ENCODE measurements at regions not wholly inside any gene's neighbourhood (a gene's known extent, or its start where the extent isn't known, plus 50 kb on each side); places are given as distances from the start of the nearest gene placed in this dataset.

- in situ Hi-C loops (cut with HindIII; ENCODE audit: extremely low pct_ligation_motif_present, low pct_unique_long_range_greater_than_20kb) (no loop called here), intact Hi-C loops (cut with micrococcal nuclease; ENCODE audit: unreplicated experiment) (no loop called here)
- WGBS (ENCODE audit: low lambda C conversion rate), result 25% methylated on average over 3 of the region's 3 CpGs
- no peaks in the 10 kb centered on the region for H4K20me1 ChIP-seq (ENCODE audit: insufficient read depth, low read length)
- no peaks in the 10 kb centered on the region for H3K36me3 ChIP-seq (replicated peaks in 1 of 2; ENCODE audit: control insufficient read depth in 1 of 2, insufficient read depth in 2 of 2, low read length in 2 of 2)
- DNase-seq (ENCODE audit: low spot score) (no peak), ATAC-seq (no peak), FAIRE-seq (no peak)
- no peak overlapping the region for H3K9ac ChIP-seq (ENCODE audit: insufficient read depth, low read depth, low read length)
- ChIA-PET CTCF (ENCODE audit: low intra/inter-chr PET ratio, low total read pairs) (no interaction called here), POLR2A (no interaction called here)
- TF ChIP-seq ZFAT (CRISPR knock-in tag; conservative IDR thresholded peaks at IDR 0.05), result no peak
- TF ChIP-seq CENPX (CRISPR knock-in tag; IDR thresholded peaks at IDR 0.05), result no peak
- no peak for TF ChIP-seq ZNF44 (CRISPR knock-in tag; IDR thresholded peaks at IDR 0.05)
- TF ChIP-seq, protein P1, sequence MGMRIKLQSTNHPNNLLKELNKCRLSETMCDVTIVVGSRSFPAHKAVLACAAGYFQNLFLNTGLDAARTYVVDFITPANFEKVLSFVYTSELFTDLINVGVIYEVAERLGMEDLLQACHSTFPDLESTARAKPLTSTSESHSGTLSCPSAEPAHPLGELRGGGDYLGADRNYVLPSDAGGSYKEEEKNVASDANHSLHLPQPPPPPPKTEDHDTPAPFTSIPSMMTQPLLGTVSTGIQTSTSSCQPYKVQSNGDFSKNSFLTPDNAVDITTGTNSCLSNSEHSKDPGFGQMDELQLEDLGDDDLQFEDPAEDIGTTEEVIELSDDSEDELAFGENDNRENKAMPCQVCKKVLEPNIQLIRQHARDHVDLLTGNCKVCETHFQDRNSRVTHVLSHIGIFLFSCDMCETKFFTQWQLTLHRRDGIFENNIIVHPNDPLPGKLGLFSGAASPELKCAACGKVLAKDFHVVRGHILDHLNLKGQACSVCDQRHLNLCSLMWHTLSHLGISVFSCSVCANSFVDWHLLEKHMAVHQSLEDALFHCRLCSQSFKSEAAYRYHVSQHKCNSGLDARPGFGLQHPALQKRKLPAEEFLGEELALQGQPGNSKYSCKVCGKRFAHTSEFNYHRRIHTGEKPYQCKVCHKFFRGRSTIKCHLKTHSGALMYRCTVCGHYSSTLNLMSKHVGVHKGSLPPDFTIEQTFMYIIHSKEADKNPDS (CRISPR knock-in tag; IDR thresholded peaks at IDR 0.05), result no peak
- TF ChIP-seq SP5 (CRISPR knock-in tag; IDR thresholded peaks at IDR 0.05; ENCODE audit: borderline replicate concordance, low read depth), result no peak
- TF ChIP-seq ZFP1 (CRISPR knock-in tag; IDR thresholded peaks at IDR 0.05), result no peak
- TF ChIP-seq CHCHD3 (CRISPR knock-in tag; IDR thresholded peaks at IDR 0.05), result no peak
- TF ChIP-seq ZFP82 (CRISPR knock-in tag; IDR thresholded peaks at IDR 0.05; ENCODE audit: borderline replicate concordance), result no peak
- TF ChIP-seq, protein P2, sequence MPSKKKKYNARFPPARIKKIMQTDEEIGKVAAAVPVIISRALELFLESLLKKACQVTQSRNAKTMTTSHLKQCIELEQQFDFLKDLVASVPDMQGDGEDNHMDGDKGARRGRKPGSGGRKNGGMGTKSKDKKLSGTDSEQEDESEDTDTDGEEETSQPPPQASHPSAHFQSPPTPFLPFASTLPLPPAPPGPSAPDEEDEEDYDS (CRISPR knock-in tag; IDR thresholded peaks at IDR 0.05), result no peak
- TF ChIP-seq HOXA3 (CRISPR knock-in tag; IDR thresholded peaks at IDR 0.05), result no peak
- no peak for TF ChIP-seq SRSF1 (optimal IDR thresholded peaks at IDR 0.05; ENCODE audit: low read depth, low read length)
- no peak for TF ChIP-seq DMAP1 (CRISPR knock-in tag; IDR thresholded peaks at IDR 0.05)
- TF ChIP-seq ZBTB2 (CRISPR knock-in tag; IDR thresholded peaks at IDR 0.05; ENCODE audit: low read depth), result no peak
- TF ChIP-seq PCBP2 (optimal IDR thresholded peaks at IDR 0.05; ENCODE audit: low read depth, low read length, poor library complexity, severe bottlenecking), result no peak
- no peak for TF ChIP-seq GABPB1 (CRISPR knock-in tag; IDR thresholded peaks at IDR 0.05)
- TF ChIP-seq U2AF1 (optimal IDR thresholded peaks at IDR 0.05; ENCODE audit: low read depth, low read length), result no peak
- TF ChIP-seq TIGD3 (CRISPR knock-in tag; IDR thresholded peaks at IDR 0.05; ENCODE audit: borderline replicate concordance), result no peak
- H3K9me3 ChIP-seq (ENCODE audit: low read length), result peaks cover 87% of the 10 kb centered on the region
- H3K27me3 ChIP-seq (ENCODE audit: control insufficient read depth in 1 of 2, insufficient read depth in 2 of 2, low read length in 2 of 2), result no peaks in the 10 kb centered on the region
- H3K4me3 ChIP-seq (replicated peaks in 1 of 3; ENCODE audit: insufficient read depth in 1 of 3, low read depth in 2 of 3, low read length in 3 of 3), result no peak overlapping the region
- no peak overlapping the region for H2AFZ ChIP-seq (ENCODE audit: low read length)
- H3K4me1 ChIP-seq (ENCODE audit: insufficient read depth, low read length), result no peaks in the 10 kb centered on the region
- H3K79me2 ChIP-seq (ENCODE audit: insufficient read depth, low read length), result no peaks in the 10 kb centered on the region
- no peak overlapping the region for H3K27ac ChIP-seq (ENCODE audit: extremely low read length, insufficient read depth, low read length)
- H3K4me2 ChIP-seq (ENCODE audit: low read depth, low read length), result no peak overlapping the region
- no TSS peak for BruUV-seq (replicated peaks)
Observed at GRCh38 chr9:80522465-80522864, 950.7 kb downstream of the TLE4 start.
